Spleen (tissue), 11 donors: ENCODE measurements at regions not wholly inside any gene's neighbourhood (a gene's known extent, or its start where the extent isn't known, plus 50 kb on each side); places are given as distances from the start of the nearest gene placed in this dataset.

ENCODE experiments used
- DNase-seq: peaks from one replicate; pipeline ENCODE4 v3.0.0-alpha.2; 2020
- H3K27ac ChIP-seq, 8 donors: fragments of 200-600 bp; sonication (generic) in 7 of 8; 1 replicate in 4 of 8; 2 replicates in 4 of 8; pipeline versions ENCODE4 v1.5.0 to v1.8.0; 2016 to 2021; ENCODE audit warnings: inconsistent platforms in 4 of 8, mild to moderate bottlenecking in 4 of 8, moderate library complexity in 1 of 8
- H3K27me3 ChIP-seq, 7 donors: fragments of 200-600 bp; sonication (generic) in 6 of 7; replicated peaks in 1 of 7; 1 replicate in 4 of 7; 2 replicates in 3 of 7; pipeline versions ENCODE4 v1.5.0 to v1.8.0; 2016 to 2021; ENCODE audit warnings: inconsistent platforms in 3 of 7, mild to moderate bottlenecking in 1 of 7
- H3K36me3 ChIP-seq, 6 donors: fragments of 200-600 bp; sonication (generic) in 5 of 6; 1 replicate in 4 of 6; 2 replicates in 2 of 6; pipeline versions ENCODE4 v1.5.0 to v1.8.0; 2016 to 2021; ENCODE audit warnings: inconsistent platforms in 2 of 6
- H3K4me1 ChIP-seq, 6 donors: fragments of 200-600 bp; sonication (generic) in 5 of 6; 1 replicate in 3 of 6; 2 replicates in 3 of 6; pipeline versions ENCODE4 v1.5.0 to v1.8.0; 2016 to 2021; ENCODE audit warnings: inconsistent platforms in 3 of 6
- H3K4me3 ChIP-seq, 8 donors: fragments of 200-600 bp; sonication (generic) in 7 of 8; 1 replicate in 4 of 8; 2 replicates in 4 of 8; pipeline versions ENCODE4 v1.5.0 to v1.8.0; 2016 to 2021; ENCODE audit warnings: inconsistent platforms in 4 of 8, mild to moderate bottlenecking in 4 of 8, moderate library complexity in 2 of 8
- H3K9me3 ChIP-seq, 8 donors: fragments of 200-600 bp; sonication (generic) in 7 of 8; 1 replicate in 4 of 8; 2 replicates in 4 of 8; pipeline versions ENCODE4 v1.5.0 to v1.8.0; 2016 to 2021; ENCODE audit warnings: inconsistent platforms in 4 of 8
- CTCF ChIP-seq, 11 experiments: fragments of 200-600 bp in 7 of 11; fragments of 450-650 bp in 4 of 11; sonication (generic) in 4 of 11; IDR thresholded peaks in 8 of 11; conservative IDR thresholded peaks in 3 of 11; 1 replicate in 7 of 11; 2 replicates in 4 of 11; pipeline versions ENCODE4 v1.4.0 to v1.8.0; 2016 to 2021; ENCODE audit warnings: antibody characterized with exemption in 11 of 11, inconsistent platforms in 4 of 11, mild to moderate bottlenecking in 1 of 11
- POLR2A ChIP-seq, 3 donors: fragments of 450-650 bp; IDR thresholded peaks; one replicate each; pipeline ENCODE4 v1.5.1; 2017; ENCODE audit warnings: antibody characterized with exemption in 3 of 3, mild to moderate bottlenecking in 1 of 3
- POLR2AphosphoS5 ChIP-seq, 3 donors: sonication (generic); formaldehyde crosslinking; IDR thresholded peaks; one replicate each; pipeline ENCODE4 v1.5.1; 2017; ENCODE audit warnings: antibody characterized with exemption in 3 of 3
- WGBS, 5 donors: extraction: QIAGEN DNeasy Blood & Tissue Kit in 3 of 5; methylation state at CpG; one replicate each; pipeline versions ENCODE4 v1.1.5 to v1.1.7; 2013 to 2018; 5-methylcytosine and 5-hydroxymethylcytosine counted together
- intact Hi-C: fragments of 100-400 bp; cut with DNase I; formaldehyde crosslinking; loops from one replicate; pipeline ENCODE4 v1.15.0; 2023; ENCODE audit warnings: low total_unique reads
- donor health status: healthy with polysubstance abuse.
- donor health status: DM: no; HTN: no; CAD: no; lungs with moderate emphysema.
- donor health status: DM: no; HTN: no; CAD: no.
- donor health status: Bipolar disorder and iron deficiency.
- donor health status: healthy.
- donor health status: DM: no; HTN: no; CAD: no.
- donor health status: DM: yes; HTN: yes; CAD: no.

- Histone ChIP-seq H3K9me3 (no peaks in the 10 kb centered on the region), H3K36me3 (no peaks in the 10 kb centered on the region), H3K27me3 (no peaks in the 10 kb centered on the region), H3K27ac (no peak overlapping the region), H3K4me1 (no peaks in the 10 kb centered on the region), H3K4me3 (no peak overlapping the region)
- TF ChIP-seq POLR2AphosphoS5 (IDR thresholded peaks at IDR 0.05) (no peak), POLR2A (IDR thresholded peaks at IDR 0.05) (no peak), CTCF (IDR thresholded peaks at IDR 0.05 in 8 of 11, conservative IDR thresholded peaks at IDR 0.05 in 3 of 11) (no peak)
- intact Hi-C loops = no loop called here
- no peak for DNase-seq
These were observed 566.3 kb downstream of the KCTD12 start for GRCh38 chr13:76319921-76320320.

GRCh38 chr13:76316998-76317527 is 569.1 kb downstream of the KCTD12 start:
- TF ChIP-seq POLR2A (IDR thresholded peaks at IDR 0.05) (no peak), POLR2AphosphoS5 (IDR thresholded peaks at IDR 0.05) (no peak), CTCF (IDR thresholded peaks at IDR 0.05 in 8 of 11, conservative IDR thresholded peaks at IDR 0.05 in 3 of 11) (no peak)
- Histone ChIP-seq H3K27ac (no peak overlapping the region), H3K27me3 (no peaks in the 10 kb centered on the region), H3K4me1 (no peaks in the 10 kb centered on the region), H3K9me3 (no peaks in the 10 kb centered on the region), H3K36me3 (no peaks in the 10 kb centered on the region), H3K4me3 (no peak overlapping the region)
- intact Hi-C loops = no loop called here
- DNase-seq = no peak

- no peak overlapping the region for H3K4me3 ChIP-seq
- H3K27me3 ChIP-seq = no peaks in the 10 kb centered on the region
- H3K36me3 ChIP-seq = no peaks in the 10 kb centered on the region
- H3K27ac ChIP-seq = no peak overlapping the region
- WGBS, 5 donors = 81 to 94% (median 85%) methylated on average over 6 of the region's 6 CpGs
- no peaks in the 10 kb centered on the region for H3K4me1 ChIP-seq
- no peaks in the 10 kb centered on the region for H3K9me3 ChIP-seq
- TF ChIP-seq POLR2A (IDR thresholded peaks at IDR 0.05) (no peak), CTCF (IDR thresholded peaks at IDR 0.05 in 8 of 11, conservative IDR thresholded peaks at IDR 0.05 in 3 of 11) (no peak), POLR2AphosphoS5 (IDR thresholded peaks at IDR 0.05) (no peak)
- intact Hi-C loops = no loop called here
- DNase-seq = no peak
These were observed 571.7 kb downstream of the KCTD12 start for GRCh38 chr13:76314495-76314894.

GRCh38 chr13:76307142-76307541 is 579.1 kb downstream of the KCTD12 start:
- Histone ChIP-seq H3K27me3 (no peaks in the 10 kb centered on the region), H3K27ac (no peak overlapping the region), H3K9me3 (no peaks in the 10 kb centered on the region), H3K36me3 (no peaks in the 10 kb centered on the region), H3K4me3 (no peak overlapping the region), H3K4me1 (no peaks in the 10 kb centered on the region)
- TF ChIP-seq CTCF (IDR thresholded peaks at IDR 0.05 in 8 of 11, conservative IDR thresholded peaks at IDR 0.05 in 3 of 11) = no peak
- no peak for TF ChIP-seq POLR2AphosphoS5 (IDR thresholded peaks at IDR 0.05)
- no peak for TF ChIP-seq POLR2A (IDR thresholded peaks at IDR 0.05)
- DNase-seq = no peak
- 57 to 90% (median 71%) methylated on average over 4 of the region's 4 CpGs for WGBS, 5 donors
- intact Hi-C loops = no loop called here
